ENCODE measurements at regions not wholly inside any gene's neighbourhood (a gene's known extent, or its start where the extent isn't known, plus 50 kb on each side); places are given as distances from the start of the nearest gene placed in this dataset.

DNA sequence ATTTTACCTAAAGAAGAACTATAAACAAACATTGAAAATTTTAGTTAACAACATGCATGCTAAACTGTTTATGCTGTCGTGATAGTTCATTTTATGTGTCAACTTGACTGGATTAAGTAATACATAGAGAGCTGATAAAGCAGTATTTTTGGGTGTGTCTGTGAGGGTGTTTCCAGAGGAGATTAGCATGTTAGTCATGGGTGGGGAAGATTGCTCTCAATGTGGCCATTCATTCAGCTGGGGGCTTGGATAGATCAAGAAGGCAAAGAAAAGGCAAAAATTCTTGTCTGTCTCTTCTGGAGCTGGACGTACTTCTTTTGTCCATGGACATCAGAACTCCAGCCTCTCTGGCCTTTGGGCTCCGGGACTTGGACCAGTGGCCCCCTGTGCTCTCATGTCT is 172.9 kb upstream of the SEMA3E start:
- Histone ChIP-seq H3K27me3 (ENCODE audit: insufficient read depth) (no peaks in the 10 kb centered on the region), H3K4me1 (ENCODE audit: insufficient read depth) (no peaks in the 10 kb centered on the region), H3K27ac (ENCODE audit: low read depth) (no peak overlapping the region), H4K20me1 (replicated peaks; ENCODE audit: insufficient read depth) (no peaks in the 10 kb centered on the region), H2AFZ (no peak overlapping the region), H3F3A (replicated peaks; ENCODE audit: low read depth) (no peaks in the 10 kb centered on the region), H3K36me3 (ENCODE audit: insufficient read depth) (no peaks in the 10 kb centered on the region), H3K79me2 (replicated peaks; ENCODE audit: insufficient read depth) (no peaks in the 10 kb centered on the region), H3K9me2 (ENCODE audit: insufficient read depth) (no peaks in the 10 kb centered on the region), H3K4me2 (no peak overlapping the region), H3K4me3 (no peak overlapping the region)
- no peaks in the 10 kb centered on the region for H3K9me3 Mint-ChIP-seq
- no peak overlapping the region for H3K27ac Mint-ChIP-seq
- no peak for TF ChIP-seq EZH2phosphoT487 (IDR thresholded peaks at IDR 0.05; ENCODE audit: unreplicated experiment)
- TF ChIP-seq POLR2AphosphoS5 (IDR thresholded peaks at IDR 0.05; ENCODE audit: low read depth), result no peak
- no peak for TF ChIP-seq JUNB (IDR thresholded peaks at IDR 0.05; ENCODE audit: unreplicated experiment)
- no peak for TF ChIP-seq ZNF331 (CRISPR knock-in tag; IDR thresholded peaks at IDR 0.05; ENCODE audit: low read depth)
- TF ChIP-seq, protein P1, sequence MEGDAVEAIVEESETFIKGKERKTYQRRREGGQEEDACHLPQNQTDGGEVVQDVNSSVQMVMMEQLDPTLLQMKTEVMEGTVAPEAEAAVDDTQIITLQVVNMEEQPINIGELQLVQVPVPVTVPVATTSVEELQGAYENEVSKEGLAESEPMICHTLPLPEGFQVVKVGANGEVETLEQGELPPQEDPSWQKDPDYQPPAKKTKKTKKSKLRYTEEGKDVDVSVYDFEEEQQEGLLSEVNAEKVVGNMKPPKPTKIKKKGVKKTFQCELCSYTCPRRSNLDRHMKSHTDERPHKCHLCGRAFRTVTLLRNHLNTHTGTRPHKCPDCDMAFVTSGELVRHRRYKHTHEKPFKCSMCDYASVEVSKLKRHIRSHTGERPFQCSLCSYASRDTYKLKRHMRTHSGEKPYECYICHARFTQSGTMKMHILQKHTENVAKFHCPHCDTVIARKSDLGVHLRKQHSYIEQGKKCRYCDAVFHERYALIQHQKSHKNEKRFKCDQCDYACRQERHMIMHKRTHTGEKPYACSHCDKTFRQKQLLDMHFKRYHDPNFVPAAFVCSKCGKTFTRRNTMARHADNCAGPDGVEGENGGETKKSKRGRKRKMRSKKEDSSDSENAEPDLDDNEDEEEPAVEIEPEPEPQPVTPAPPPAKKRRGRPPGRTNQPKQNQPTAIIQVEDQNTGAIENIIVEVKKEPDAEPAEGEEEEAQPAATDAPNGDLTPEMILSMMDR (conservative IDR thresholded peaks at IDR 0.05; ENCODE audit: low read depth in 2 of 2), result no peak
- TF ChIP-seq, protein P2, sequence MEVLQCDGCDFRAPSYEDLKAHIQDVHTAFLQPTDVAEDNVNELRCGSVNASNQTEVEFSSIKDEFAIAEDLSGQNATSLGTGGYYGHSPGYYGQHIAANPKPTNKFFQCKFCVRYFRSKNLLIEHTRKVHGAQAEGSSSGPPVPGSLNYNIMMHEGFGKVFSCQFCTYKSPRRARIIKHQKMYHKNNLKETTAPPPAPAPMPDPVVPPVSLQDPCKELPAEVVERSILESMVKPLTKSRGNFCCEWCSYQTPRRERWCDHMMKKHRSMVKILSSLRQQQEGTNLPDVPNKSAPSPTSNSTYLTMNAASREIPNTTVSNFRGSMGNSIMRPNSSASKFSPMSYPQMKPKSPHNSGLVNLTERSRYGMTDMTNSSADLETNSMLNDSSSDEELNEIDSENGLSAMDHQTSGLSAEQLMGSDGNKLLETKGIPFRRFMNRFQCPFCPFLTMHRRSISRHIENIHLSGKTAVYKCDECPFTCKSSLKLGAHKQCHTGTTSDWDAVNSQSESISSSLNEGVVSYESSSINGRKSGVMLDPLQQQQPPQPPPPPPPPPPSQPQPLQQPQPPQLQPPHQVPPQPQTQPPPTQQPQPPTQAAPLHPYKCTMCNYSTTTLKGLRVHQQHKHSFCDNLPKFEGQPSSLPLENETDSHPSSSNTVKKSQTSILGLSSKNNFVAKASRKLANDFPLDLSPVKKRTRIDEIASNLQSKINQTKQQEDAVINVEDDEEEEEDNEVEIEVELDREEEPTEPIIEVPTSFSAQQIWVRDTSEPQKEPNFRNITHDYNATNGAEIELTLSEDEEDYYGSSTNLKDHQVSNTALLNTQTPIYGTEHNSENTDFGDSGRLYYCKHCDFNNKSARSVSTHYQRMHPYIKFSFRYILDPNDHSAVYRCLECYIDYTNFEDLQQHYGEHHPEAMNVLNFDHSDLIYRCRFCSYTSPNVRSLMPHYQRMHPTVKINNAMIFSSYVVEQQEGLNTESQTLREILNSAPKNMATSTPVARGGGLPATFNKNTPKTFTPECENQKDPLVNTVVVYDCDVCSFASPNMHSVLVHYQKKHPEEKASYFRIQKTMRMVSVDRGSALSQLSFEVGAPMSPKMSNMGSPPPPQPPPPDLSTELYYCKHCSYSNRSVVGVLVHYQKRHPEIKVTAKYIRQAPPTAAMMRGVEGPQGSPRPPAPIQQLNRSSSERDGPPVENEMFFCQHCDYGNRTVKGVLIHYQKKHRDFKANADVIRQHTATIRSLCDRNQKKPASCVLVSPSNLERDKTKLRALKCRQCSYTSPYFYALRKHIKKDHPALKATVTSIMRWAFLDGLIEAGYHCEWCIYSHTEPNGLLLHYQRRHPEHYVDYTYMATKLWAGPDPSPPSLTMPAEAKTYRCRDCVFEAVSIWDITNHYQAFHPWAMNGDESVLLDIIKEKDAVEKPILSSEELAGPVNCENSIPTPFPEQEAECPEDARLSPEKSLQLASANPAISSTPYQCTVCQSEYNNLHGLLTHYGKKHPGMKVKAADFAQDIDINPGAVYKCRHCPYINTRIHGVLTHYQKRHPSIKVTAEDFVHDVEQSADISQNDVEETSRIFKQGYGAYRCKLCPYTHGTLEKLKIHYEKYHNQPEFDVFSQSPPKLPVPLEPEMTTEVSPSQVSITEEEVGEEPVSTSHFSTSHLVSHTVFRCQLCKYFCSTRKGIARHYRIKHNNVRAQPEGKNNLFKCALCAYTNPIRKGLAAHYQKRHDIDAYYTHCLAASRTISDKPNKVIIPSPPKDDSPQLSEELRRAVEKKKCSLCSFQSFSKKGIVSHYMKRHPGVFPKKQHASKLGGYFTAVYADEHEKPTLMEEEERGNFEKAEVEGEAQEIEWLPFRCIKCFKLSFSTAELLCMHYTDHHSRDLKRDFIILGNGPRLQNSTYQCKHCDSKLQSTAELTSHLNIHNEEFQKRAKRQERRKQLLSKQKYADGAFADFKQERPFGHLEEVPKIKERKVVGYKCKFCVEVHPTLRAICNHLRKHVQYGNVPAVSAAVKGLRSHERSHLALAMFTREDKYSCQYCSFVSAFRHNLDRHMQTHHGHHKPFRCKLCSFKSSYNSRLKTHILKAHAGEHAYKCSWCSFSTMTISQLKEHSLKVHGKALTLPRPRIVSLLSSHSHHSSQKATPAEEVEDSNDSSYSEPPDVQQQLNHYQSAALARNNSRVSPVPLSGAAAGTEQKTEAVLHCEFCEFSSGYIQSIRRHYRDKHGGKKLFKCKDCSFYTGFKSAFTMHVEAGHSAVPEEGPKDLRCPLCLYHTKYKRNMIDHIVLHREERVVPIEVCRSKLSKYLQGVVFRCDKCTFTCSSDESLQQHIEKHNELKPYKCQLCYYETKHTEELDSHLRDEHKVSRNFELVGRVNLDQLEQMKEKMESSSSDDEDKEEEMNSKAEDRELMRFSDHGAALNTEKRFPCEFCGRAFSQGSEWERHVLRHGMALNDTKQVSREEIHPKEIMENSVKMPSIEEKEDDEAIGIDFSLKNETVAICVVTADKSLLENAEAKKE (CRISPR knock-in tag; IDR thresholded peaks at IDR 0.05), result no peak
- no peak for TF ChIP-seq EZH2 (IDR thresholded peaks at IDR 0.05; ENCODE audit: low read depth, unreplicated experiment)
- TF ChIP-seq STAT1 (IDR thresholded peaks at IDR 0.05; ENCODE audit: unreplicated experiment), result no peak
- TF ChIP-seq, protein P3, sequence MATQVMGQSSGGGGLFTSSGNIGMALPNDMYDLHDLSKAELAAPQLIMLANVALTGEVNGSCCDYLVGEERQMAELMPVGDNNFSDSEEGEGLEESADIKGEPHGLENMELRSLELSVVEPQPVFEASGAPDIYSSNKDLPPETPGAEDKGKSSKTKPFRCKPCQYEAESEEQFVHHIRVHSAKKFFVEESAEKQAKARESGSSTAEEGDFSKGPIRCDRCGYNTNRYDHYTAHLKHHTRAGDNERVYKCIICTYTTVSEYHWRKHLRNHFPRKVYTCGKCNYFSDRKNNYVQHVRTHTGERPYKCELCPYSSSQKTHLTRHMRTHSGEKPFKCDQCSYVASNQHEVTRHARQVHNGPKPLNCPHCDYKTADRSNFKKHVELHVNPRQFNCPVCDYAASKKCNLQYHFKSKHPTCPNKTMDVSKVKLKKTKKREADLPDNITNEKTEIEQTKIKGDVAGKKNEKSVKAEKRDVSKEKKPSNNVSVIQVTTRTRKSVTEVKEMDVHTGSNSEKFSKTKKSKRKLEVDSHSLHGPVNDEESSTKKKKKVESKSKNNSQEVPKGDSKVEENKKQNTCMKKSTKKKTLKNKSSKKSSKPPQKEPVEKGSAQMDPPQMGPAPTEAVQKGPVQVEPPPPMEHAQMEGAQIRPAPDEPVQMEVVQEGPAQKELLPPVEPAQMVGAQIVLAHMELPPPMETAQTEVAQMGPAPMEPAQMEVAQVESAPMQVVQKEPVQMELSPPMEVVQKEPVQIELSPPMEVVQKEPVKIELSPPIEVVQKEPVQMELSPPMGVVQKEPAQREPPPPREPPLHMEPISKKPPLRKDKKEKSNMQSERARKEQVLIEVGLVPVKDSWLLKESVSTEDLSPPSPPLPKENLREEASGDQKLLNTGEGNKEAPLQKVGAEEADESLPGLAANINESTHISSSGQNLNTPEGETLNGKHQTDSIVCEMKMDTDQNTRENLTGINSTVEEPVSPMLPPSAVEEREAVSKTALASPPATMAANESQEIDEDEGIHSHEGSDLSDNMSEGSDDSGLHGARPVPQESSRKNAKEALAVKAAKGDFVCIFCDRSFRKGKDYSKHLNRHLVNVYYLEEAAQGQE (IDR thresholded peaks at IDR 0.05; ENCODE audit: unreplicated experiment), result no peak
- TF ChIP-seq NANOG (IDR thresholded peaks at IDR 0.05; ENCODE audit: borderline replicate concordance), result no peak
- TF ChIP-seq ZNF114 (CRISPR knock-in tag; IDR thresholded peaks at IDR 0.05), result no peak
- no peak for TF ChIP-seq CREB1 (CRISPR knock-in tag; IDR thresholded peaks at IDR 0.05; ENCODE audit: low read depth)
- TF ChIP-seq, protein P4, sequence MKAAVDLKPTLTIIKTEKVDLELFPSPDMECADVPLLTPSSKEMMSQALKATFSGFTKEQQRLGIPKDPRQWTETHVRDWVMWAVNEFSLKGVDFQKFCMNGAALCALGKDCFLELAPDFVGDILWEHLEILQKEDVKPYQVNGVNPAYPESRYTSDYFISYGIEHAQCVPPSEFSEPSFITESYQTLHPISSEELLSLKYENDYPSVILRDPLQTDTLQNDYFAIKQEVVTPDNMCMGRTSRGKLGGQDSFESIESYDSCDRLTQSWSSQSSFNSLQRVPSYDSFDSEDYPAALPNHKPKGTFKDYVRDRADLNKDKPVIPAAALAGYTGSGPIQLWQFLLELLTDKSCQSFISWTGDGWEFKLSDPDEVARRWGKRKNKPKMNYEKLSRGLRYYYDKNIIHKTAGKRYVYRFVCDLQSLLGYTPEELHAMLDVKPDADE (IDR thresholded peaks at IDR 0.05), result no peak
- no peaks in the 10 kb centered on the region for H3K36me3 Mint-ChIP-seq (ENCODE audit: low read depth)
- ATAC-seq (no peak), DNase-seq (ENCODE audit: low spot score) (no peak)
- H3K4me1 Mint-ChIP-seq, result no peaks in the 10 kb centered on the region
- peaks cover 2% of the 10 kb centered on the region for H3K27me3 Mint-ChIP-seq (ENCODE audit: insufficient read depth, low read depth, poor library complexity)
- no peak overlapping the region for H3K4me3 Mint-ChIP-seq

Measured in GM23338 (cell line).